Endothelial cell of umbilical vein (primary cell): ENCODE measurements at regions not wholly inside any gene's neighbourhood (a gene's known extent, or its start where the extent isn't known, plus 50 kb on each side); places are given as distances from the start of the nearest gene placed in this dataset.

Experiments used
- BruUV-seq: library from RNA; stranded (reverse); fragments of 400-500 nt; replicated peaks from 2 replicates; lab custom pipeline; 2021; lab: Mats Ljungman, UMichigan
- CTCF ChIA-PET: fragments of 300-600, 350-600 bp; sonication (Branson Sonifier 250); formaldehyde crosslinking; loops from one replicate; lab custom pipeline; 2021; ENCODE audit warnings: antibody characterized with exemption, inconsistent platforms; lab: Charles Lee
- POLR2A ChIA-PET: fragments of 300-600, 350-600 bp; sonication (Branson Sonifier 250); formaldehyde crosslinking; loops from one replicate; lab custom pipeline; 2021; ENCODE audit warnings: antibody characterized with exemption, inconsistent platforms; lab: Charles Lee
- DNase-seq: peaks from one replicate; pipeline ENCODE4 v3.0.0-alpha.2; 2011; ENCODE audit warnings: low read depth, low spot score
- FAIRE-seq: peaks from 2 replicates; lab custom pipeline; 2011; peaks lifted over from hg19 to GRCh38; lab: Jason Lieb, UNC
- H2AFZ ChIP-seq: 2 replicates; pipeline ENCODE4 v1.6.0; 2012; ENCODE audit warnings: low read depth, low read length, control low read depth, inconsistent platforms
- H3K27ac ChIP-seq: 2 replicates; pipeline ENCODE4 v1.5.1; 2011; ENCODE audit warnings: low read depth, mild to moderate bottlenecking, control low read depth, low read length, moderate library complexity; ENCODE audit not compliant: insufficient read depth
- H3K27me3 ChIP-seq, 2 experiments: 2 replicates each; pipeline versions ENCODE4 v1.6.0 to v1.6.1; 2011; ENCODE audit warnings: low read length in 2 of 2, mixed read lengths in 1 of 2; ENCODE audit not compliant: control insufficient read depth in 2 of 2, insufficient read depth in 2 of 2
- H3K36me3 ChIP-seq, 2 experiments: 2 replicates in 1 of 2; 3 replicates in 1 of 2; pipeline ENCODE4 v1.5.1; 2011; ENCODE audit warnings: low read length in 2 of 2, mild to moderate bottlenecking in 1 of 2, moderate library complexity in 1 of 2; ENCODE audit not compliant: control insufficient read depth in 2 of 2, insufficient read depth in 2 of 2; ENCODE audit errors: extremely low read depth in 1 of 2
- H3K4me1 ChIP-seq: 3 replicates; pipeline ENCODE4 v1.5.1; 2011; ENCODE audit warnings: mild to moderate bottlenecking, low read length; ENCODE audit not compliant: control insufficient read depth, insufficient read depth; ENCODE audit errors: extremely low read depth
- H3K4me2 ChIP-seq: 2 replicates; pipeline ENCODE4 v1.6.1; 2011; ENCODE audit warnings: low read length, control low read depth, mixed read lengths; ENCODE audit not compliant: insufficient read depth
- H3K4me3 ChIP-seq, 3 experiments: fragments of 200-600 bp in 1 of 3; sonication (generic), shearing (Covaris generic) in 1 of 3; replicated peaks in 1 of 3; 2 replicates each; pipeline ENCODE4 v1.5.1; 2011 to 2016; ENCODE audit warnings: control low read depth in 3 of 3, low read length in 3 of 3, mild to moderate bottlenecking in 2 of 3, inconsistent platforms in 1 of 3, low read depth in 1 of 3, moderate library complexity in 1 of 3; ENCODE audit not compliant: insufficient read depth in 1 of 3
- H3K79me2 ChIP-seq: 2 replicates; pipeline ENCODE4 v1.6.0; 2012; ENCODE audit warnings: low read length, inconsistent platforms; ENCODE audit not compliant: control insufficient read depth, insufficient read depth
- H3K9ac ChIP-seq: replicated peaks from 2 replicates; pipeline ENCODE3; 2011; ENCODE audit warnings: low read length, control low read depth; ENCODE audit not compliant: insufficient read depth; ENCODE audit errors: extremely low read depth
- H3K9me1 ChIP-seq: replicated peaks from 3 replicates; pipeline ENCODE4 v1.6.0; 2011; ENCODE audit warnings: mild to moderate bottlenecking, low read length; ENCODE audit not compliant: control insufficient read depth, insufficient read depth; ENCODE audit errors: extremely low read depth
- H3K9me3 ChIP-seq: replicated peaks from 2 replicates; pipeline ENCODE4 v1.5.1; 2012; ENCODE audit warnings: low read length, inconsistent platforms; ENCODE audit not compliant: control insufficient read depth, insufficient read depth
- H4K20me1 ChIP-seq: replicated peaks from 2 replicates; pipeline ENCODE3; 2011; ENCODE audit warnings: mild to moderate bottlenecking, low read length; ENCODE audit not compliant: control insufficient read depth, insufficient read depth; ENCODE audit errors: extremely low read depth
- EZH2 ChIP-seq: IDR thresholded peaks from 2 replicates; pipeline ENCODE4 v1.6.1; 2012; ENCODE audit warnings: borderline replicate concordance, low read depth, mild to moderate bottlenecking, moderate library complexity, low read length, inconsistent platforms; ENCODE audit not compliant: severe bottlenecking
- FOS ChIP-seq: IDR thresholded peaks from 2 replicates; pipeline ENCODE4 v1.6.1; 2011; ENCODE audit warnings: mild to moderate bottlenecking, low read length, moderate library complexity, borderline replicate concordance; ENCODE audit not compliant: insufficient read depth
- GATA2 ChIP-seq: IDR thresholded peaks from 2 replicates; pipeline ENCODE4 v1.7.0; 2011; ENCODE audit warnings: low read depth, mild to moderate bottlenecking, moderate library complexity, mixed read lengths, low read length; ENCODE audit not compliant: insufficient read length, insufficient read depth
- JUN ChIP-seq: IDR thresholded peaks from 2 replicates; pipeline ENCODE4 v1.6.1; 2011; ENCODE audit warnings: borderline replicate concordance, low read depth; ENCODE audit not compliant: insufficient read length, insufficient read depth
- MYC ChIP-seq: IDR thresholded peaks from one replicate; pipeline ENCODE4 v1.6.1; 2011; ENCODE audit warnings: mild to moderate bottlenecking, low read depth, low read length
- POLR2A ChIP-seq: IDR thresholded peaks from 2 replicates; pipeline ENCODE4 v1.6.1; 2012; ENCODE audit warnings: low read depth, mild to moderate bottlenecking, control low read depth, low read length
- POLR2AphosphoS5 ChIP-seq: IDR thresholded peaks from 2 replicates; pipeline ENCODE4 v1.6.1; 2012; ENCODE audit warnings: low read depth, mild to moderate bottlenecking, control low read depth, low read length, moderate library complexity; ENCODE audit not compliant: insufficient read depth
- dilution Hi-C: fragments of 300-500 bp; cut with MboI; formaldehyde crosslinking; loops from one replicate; pipeline ENCODE4 v1.15.0; 2019; ENCODE audit warnings: low sequenced_read_pairs; ENCODE audit not compliant: extremely low pct_ligation_motif_present
- intact Hi-C: fragments of 100-400 bp; cut with micrococcal nuclease; formaldehyde crosslinking; loops from one replicate; pipeline ENCODE4 v1.10.0; 2022
- TF ChIP-seq, protein P1 (sequence below), 2 donors: IDR thresholded peaks; 1 replicate in 1 of 2; 2 replicates in 1 of 2; pipeline ENCODE4 v1.5.1; 2011; ENCODE audit warnings: low read length in 2 of 2, mild to moderate bottlenecking in 2 of 2, moderate library complexity in 2 of 2, control low read depth in 1 of 2, inconsistent platforms in 1 of 2, low read depth in 1 of 2; ENCODE audit not compliant: insufficient read depth in 1 of 2; ENCODE audit errors: extremely low read depth in 1 of 2
- TF ChIP-seq, protein P2 (sequence below): IDR thresholded peaks from 2 replicates; pipeline ENCODE4 v1.6.1; 2011; ENCODE audit not compliant: insufficient read depth, insufficient read length

GRCh38 chr10:90437452-90437851 is 420.4 kb downstream of the HTR7 start:
- Histone ChIP-seq H3K36me3 (no peaks in the 10 kb centered on the region), H3K9me3 (no peaks in the 10 kb centered on the region), H3K9ac (no peak overlapping the region), H3K27me3 (no peaks in the 10 kb centered on the region), H3K4me3 (no peak overlapping the region), H3K27ac (no peak overlapping the region), H2AFZ (no peak overlapping the region), H3K9me1 (no peaks in the 10 kb centered on the region), H3K4me1 (no peaks in the 10 kb centered on the region), H4K20me1 (no peaks in the 10 kb centered on the region), H3K4me2 (no peak overlapping the region), H3K79me2 (no peaks in the 10 kb centered on the region)
- CTCF ChIA-PET = interaction anchor here (0.9 to 1.4 kb wide), 4 partner anchors 16 to 289 kb away, joined by 3 to 4 read pairs (median 3); no protein-coding TSS in a partner anchor
- no peak for TF ChIP-seq EZH2
- no peak for TF ChIP-seq POLR2AphosphoS5
- TF ChIP-seq, protein P1, sequence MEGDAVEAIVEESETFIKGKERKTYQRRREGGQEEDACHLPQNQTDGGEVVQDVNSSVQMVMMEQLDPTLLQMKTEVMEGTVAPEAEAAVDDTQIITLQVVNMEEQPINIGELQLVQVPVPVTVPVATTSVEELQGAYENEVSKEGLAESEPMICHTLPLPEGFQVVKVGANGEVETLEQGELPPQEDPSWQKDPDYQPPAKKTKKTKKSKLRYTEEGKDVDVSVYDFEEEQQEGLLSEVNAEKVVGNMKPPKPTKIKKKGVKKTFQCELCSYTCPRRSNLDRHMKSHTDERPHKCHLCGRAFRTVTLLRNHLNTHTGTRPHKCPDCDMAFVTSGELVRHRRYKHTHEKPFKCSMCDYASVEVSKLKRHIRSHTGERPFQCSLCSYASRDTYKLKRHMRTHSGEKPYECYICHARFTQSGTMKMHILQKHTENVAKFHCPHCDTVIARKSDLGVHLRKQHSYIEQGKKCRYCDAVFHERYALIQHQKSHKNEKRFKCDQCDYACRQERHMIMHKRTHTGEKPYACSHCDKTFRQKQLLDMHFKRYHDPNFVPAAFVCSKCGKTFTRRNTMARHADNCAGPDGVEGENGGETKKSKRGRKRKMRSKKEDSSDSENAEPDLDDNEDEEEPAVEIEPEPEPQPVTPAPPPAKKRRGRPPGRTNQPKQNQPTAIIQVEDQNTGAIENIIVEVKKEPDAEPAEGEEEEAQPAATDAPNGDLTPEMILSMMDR (IDR thresholded peaks at IDR 0.05; ENCODE audit: extremely low read depth in 1 of 2, insufficient read depth in 1 of 2, low read depth in 1 of 2, low read length in 2 of 2) = no peak
- TF ChIP-seq FOS = no peak
- TF ChIP-seq JUN = no peak
- TF ChIP-seq GATA2 = no peak
- TF ChIP-seq POLR2A = no peak
- TF ChIP-seq MYC = no peak
- TF ChIP-seq, protein P2, sequence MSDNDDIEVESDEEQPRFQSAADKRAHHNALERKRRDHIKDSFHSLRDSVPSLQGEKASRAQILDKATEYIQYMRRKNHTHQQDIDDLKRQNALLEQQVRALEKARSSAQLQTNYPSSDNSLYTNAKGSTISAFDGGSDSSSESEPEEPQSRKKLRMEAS = no peak
- intact Hi-C loops (no loop called here), dilution Hi-C loops (no loop called here)
- POLR2A ChIA-PET = no interaction called here
- BruUV-seq = no TSS peak
- no peak for FAIRE-seq
- DNase-seq = no peak
